GM12874 (cell line): ENCODE measurements at regions not wholly inside any gene's neighbourhood (a gene's known extent, or its start where the extent isn't known, plus 50 kb on each side); places are given as distances from the start of the nearest gene placed in this dataset.
A peak's percentile ranks its signal among the peaks of the same experiment; 100 is the strongest.

Experiments
- CTCF ChIP-seq: IDR thresholded peaks from 2 replicates; pipeline ENCODE4 v1.5.1; 2011; ENCODE audit warnings: low read depth, mild to moderate bottlenecking, control low read depth, low read length, moderate library complexity; ENCODE audit not compliant: insufficient read depth

DNA sequence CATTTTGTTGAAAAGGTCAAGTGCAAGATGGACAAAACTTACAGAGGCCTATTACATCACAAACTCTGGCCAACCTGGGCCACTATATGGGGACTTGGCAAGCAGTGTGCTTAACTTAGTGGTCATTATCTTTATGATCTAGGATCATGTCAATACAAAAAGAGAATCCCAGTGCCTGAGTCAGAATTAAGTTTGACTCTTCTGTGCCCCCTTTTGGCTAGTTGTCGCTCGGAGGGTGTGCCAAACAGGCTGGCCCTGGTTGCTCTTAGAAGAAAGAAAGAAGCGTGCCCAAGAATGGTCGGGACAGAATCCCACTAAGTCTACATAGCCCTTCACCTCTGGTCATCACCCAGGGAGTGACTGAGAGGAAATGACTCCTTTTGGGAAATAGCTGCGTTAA, 100.1 kb downstream of the EIF4E start:
- TF ChIP-seq CTCF = peak; percentile 13; the same call in 1 of the 2 replicates

DNA sequence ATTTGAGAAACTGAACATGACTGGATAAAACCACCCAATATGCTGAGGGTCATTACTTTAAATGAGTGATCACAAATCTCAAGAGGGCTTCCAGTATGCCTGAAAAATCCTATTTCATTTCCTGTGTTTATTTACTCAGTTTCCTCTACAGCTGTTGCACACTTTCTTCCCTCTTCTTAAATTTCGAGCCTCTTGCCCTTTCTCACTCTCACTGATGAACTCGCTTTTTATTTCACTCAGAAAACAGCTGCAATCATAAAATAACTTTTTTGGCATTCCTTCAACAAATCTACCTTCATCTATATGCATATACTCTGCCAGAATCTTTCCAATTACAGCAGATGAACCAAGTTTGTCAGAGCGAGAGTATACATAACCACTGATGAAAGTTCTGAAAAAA, 101.3 kb downstream of the EIF4E start:
- no peak for TF ChIP-seq CTCF

GRCh38 chr4:98822144-98822543, 106.8 kb downstream of the EIF4E start:
- TF ChIP-seq CTCF = no peak

DNA sequence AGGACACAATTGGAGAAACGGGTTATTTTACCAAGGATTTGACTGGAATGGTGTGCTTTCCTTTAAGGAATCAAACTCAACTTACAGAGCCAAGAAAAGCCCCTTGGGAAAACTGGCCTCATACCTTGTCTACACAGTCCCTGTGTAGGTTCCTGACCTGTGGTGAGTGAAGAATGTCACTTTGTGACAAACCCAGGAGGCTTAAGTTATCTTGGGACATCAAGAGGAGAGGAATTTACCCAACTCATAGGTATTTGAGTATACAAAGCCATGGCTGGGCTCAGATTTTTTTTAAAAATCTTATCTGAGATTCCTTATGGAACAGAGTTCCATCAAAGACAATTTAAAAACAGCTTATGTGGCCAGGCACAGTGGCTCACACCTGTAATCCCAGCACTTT, 112.1 kb downstream of the EIF4E start:
- no peak for TF ChIP-seq CTCF

DNA sequence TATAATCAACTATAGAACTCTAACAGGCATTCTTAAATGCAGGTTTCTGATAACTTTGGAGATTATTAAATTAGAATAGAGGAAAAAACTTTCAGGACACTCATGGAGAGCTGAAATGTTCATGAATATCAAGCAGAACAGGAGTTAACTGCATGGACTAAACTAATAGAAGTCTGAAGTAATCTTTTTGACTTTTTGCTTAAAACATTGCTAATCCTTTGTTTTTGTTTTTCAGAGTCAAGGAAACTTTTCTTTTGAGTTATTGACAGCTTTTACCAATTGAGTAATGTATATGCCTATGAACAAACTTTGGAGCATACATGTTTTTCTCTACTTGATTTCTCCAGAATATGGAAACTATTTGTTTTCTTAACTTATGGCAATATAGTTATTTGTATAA, 112.5 kb downstream of the EIF4E start:
- TF ChIP-seq CTCF = no peak

GRCh38 chr4:98804403-98804802, 124.5 kb downstream of the EIF4E start:
- TF ChIP-seq CTCF = no peak

DNA sequence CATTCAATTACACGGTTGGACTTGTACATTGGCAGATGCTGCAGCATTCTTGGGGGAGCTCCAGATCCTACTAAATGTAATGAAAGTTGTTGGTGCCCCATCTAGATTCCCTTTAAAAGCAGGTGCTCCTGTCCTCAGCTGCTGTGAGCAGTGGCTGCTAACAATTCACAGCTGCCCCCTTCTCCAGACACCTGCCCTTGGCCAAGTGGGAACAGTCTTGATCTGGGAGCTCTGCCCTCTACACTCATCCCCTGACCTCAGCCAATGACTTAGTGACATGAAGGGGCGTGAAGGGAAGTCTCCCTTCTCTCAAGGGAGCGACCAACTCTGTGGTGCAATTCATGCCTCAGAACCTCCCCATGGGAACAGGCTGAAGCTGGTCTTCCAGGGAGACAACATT, 125.7 kb downstream of the EIF4E start:
- TF ChIP-seq CTCF = no peak

- TF ChIP-seq CTCF = no peak
Observed at GRCh38 chr4:98802770-98803198, 126.1 kb downstream of the EIF4E start.
